Esophagus squamous epithelium (tissue), 5 donors: ENCODE measurements at regions not wholly inside any gene's neighbourhood (a gene's known extent, or its start where the extent isn't known, plus 50 kb on each side); places are given as distances from the start of the nearest gene placed in this dataset.

ENCODE experiments used
- DNase-seq: peaks from one replicate; lab custom pipeline; 2025; lab: John Stamatoyannopoulos, UW
- H3K27ac ChIP-seq, 4 donors: fragments of 200-600 bp; sonication (generic); one replicate each; pipeline ENCODE4 v1.5.1; 2016 to 2019; ENCODE audit warnings: mild to moderate bottlenecking in 1 of 4
- H3K27me3 ChIP-seq, 4 donors: fragments of 200-600 bp; sonication (generic); 1 replicate in 3 of 4; 2 replicates in 1 of 4; pipeline versions ENCODE4 v1.5.1 to v1.6.0; 2017 to 2021; ENCODE audit warnings: antibody characterized with exemption in 1 of 4
- H3K36me3 ChIP-seq, 3 donors: fragments of 200-600 bp; sonication (generic); one replicate each; pipeline ENCODE4 v1.5.1; 2016 to 2019
- H3K4me1 ChIP-seq, 3 donors: fragments of 200-600 bp; sonication (generic); one replicate each; pipeline ENCODE4 v1.5.1; 2017 to 2019
- H3K4me3 ChIP-seq, 4 donors: fragments of 200-600 bp; sonication (generic); 1 replicate in 3 of 4; 2 replicates in 1 of 4; pipeline ENCODE4 v1.5.1; 2016 to 2019; ENCODE audit warnings: mild to moderate bottlenecking in 2 of 4, moderate library complexity in 1 of 4
- H3K9me3 ChIP-seq, 3 donors: fragments of 200-600 bp; sonication (generic); one replicate each; pipeline ENCODE4 v1.5.1; 2016 to 2019
- POLR2A ChIP-seq, 4 donors: fragments of 450-650 bp; IDR thresholded peaks; one replicate each; pipeline ENCODE4 v1.6.1; 2017; ENCODE audit warnings: antibody characterized with exemption in 4 of 4, mild to moderate bottlenecking in 4 of 4, moderate library complexity in 3 of 4
- WGBS, 2 donors: methylation state at CpG; one replicate each; pipeline ENCODE4 v1.1.5; 2018; 5-methylcytosine and 5-hydroxymethylcytosine counted together
- intact Hi-C: fragments of 100-400 bp; cut with DNase I; formaldehyde crosslinking; loops from one replicate; pipeline ENCODE4 v1.15.0; 2022
- TF ChIP-seq, protein P1 (sequence below), 6 experiments: fragments of 450-650 bp in 4 of 6; fragments of 200-600 bp in 2 of 6; sonication (generic) in 2 of 6; IDR thresholded peaks; one replicate each; pipeline ENCODE4 v1.5.1; 2016 to 2019; ENCODE audit warnings: antibody characterized with exemption in 6 of 6, mild to moderate bottlenecking in 4 of 6, moderate library complexity in 4 of 6
- donor health status: DM: yes; HTN: yes; CAD: no.

DNA sequence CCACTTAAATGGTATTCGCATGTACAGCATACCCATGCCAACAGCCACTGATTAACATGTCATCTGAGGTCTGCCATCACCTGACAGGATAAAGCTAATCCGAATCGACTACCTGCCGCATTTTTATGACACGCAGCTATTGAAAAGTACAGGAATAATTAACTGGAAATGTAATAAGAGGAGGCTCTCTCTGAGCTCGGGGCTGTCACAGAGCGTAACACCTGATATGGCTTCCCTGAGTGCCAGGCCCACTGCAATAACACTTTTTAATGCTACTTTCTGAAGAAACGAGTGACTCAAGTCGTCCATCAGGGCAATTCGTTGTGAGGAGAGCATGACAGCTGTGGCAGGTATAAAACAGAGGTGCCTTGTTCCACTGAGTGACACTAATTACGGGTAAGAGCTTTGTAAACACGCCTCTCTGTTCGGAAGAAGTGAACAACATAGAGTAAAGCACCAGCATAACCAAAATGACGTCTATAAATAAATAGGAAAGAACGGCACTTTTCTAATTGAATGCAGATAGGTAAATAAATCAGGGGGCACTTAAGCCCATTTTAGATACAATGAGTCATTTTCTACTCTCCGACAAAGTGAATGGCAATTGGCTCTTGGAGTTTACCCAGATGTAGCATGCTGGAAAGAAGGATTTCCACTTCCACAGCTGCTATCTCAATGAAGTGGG is 56.5 kb upstream of the CREB5 start:
- Histone ChIP-seq H3K9me3 (no peaks in the 10 kb centered on the region), H3K36me3 (no peaks in the 10 kb centered on the region), H3K27ac (no peak overlapping the region), H3K27me3 (no peaks in the 10 kb centered on the region), H3K4me1 (peaks cover 0 to 23% (median 0%) of the 10 kb centered on the region in 3 donors), H3K4me3 (no peak overlapping the region)
- WGBS, 2 donors = 82 to 90% methylated on average over 16 of the region's 16 CpGs
- DNase-seq = no peak
- intact Hi-C loops = no loop called here
- TF ChIP-seq POLR2A (IDR thresholded peaks at IDR 0.05) = no peak
- TF ChIP-seq, protein P1, sequence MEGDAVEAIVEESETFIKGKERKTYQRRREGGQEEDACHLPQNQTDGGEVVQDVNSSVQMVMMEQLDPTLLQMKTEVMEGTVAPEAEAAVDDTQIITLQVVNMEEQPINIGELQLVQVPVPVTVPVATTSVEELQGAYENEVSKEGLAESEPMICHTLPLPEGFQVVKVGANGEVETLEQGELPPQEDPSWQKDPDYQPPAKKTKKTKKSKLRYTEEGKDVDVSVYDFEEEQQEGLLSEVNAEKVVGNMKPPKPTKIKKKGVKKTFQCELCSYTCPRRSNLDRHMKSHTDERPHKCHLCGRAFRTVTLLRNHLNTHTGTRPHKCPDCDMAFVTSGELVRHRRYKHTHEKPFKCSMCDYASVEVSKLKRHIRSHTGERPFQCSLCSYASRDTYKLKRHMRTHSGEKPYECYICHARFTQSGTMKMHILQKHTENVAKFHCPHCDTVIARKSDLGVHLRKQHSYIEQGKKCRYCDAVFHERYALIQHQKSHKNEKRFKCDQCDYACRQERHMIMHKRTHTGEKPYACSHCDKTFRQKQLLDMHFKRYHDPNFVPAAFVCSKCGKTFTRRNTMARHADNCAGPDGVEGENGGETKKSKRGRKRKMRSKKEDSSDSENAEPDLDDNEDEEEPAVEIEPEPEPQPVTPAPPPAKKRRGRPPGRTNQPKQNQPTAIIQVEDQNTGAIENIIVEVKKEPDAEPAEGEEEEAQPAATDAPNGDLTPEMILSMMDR (IDR thresholded peaks at IDR 0.05) = no peak

GRCh38 chr7:28356619-28357018 is 55.7 kb upstream of the CREB5 start:
- H3K4me3 ChIP-seq = no peak overlapping the region
- H3K36me3 ChIP-seq = no peaks in the 10 kb centered on the region
- WGBS, 2 donors = 74 to 94% methylated on average over 4 to 8 of the region's 8 CpGs
- intact Hi-C loops = no loop called here
- no peaks in the 10 kb centered on the region for H3K9me3 ChIP-seq
- no peak overlapping the region for H3K27ac ChIP-seq
- TF ChIP-seq, protein P1 (IDR thresholded peaks at IDR 0.05) = no peak
- TF ChIP-seq POLR2A (IDR thresholded peaks at IDR 0.05) = no peak
- H3K4me1 ChIP-seq = peaks cover 0 to 23% (median 0%) of the 10 kb centered on the region in 3 donors
- no peak for DNase-seq
- H3K27me3 ChIP-seq = no peaks in the 10 kb centered on the region

DNA sequence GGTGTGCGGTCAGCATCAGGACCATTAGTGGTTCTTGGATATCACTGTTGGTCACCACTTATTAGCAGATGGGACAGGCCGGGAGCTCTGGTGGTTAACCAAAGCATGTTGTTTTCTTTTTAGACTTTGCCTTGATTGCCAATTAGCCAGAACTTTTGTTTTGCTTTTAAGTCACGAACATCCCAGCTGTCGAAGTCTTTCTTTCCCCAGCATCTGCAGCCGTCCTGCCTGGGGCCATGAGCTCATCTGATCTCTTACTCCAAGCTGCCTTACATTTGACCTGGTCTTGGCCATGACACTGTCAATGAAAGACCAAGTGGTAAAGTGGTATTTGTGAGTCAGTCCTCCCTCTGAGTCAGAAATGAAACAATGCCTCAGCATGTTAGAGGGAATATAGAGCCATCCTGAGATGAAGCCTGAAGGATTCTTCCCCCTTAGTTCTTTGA is 53.9 kb upstream of the CREB5 start:
- Histone ChIP-seq H3K27ac (peak overlapping the region in 1 of 4 donors; percentile 25), H3K9me3 (no peaks in the 10 kb centered on the region), H3K27me3 (no peaks in the 10 kb centered on the region), H3K4me3 (no peak overlapping the region), H3K4me1 (peaks cover 0 to 23% (median 0%) of the 10 kb centered on the region in 3 donors), H3K36me3 (no peaks in the 10 kb centered on the region)
- DNase-seq = no peak
- TF ChIP-seq, protein P1 (IDR thresholded peaks at IDR 0.05) = no peak
- TF ChIP-seq POLR2A (IDR thresholded peaks at IDR 0.05) = no peak
- whole genome bisulfite sequencing, 2 donors = 16 to 68% methylated on average over 5 of the region's 5 CpGs
- intact Hi-C loops = no loop called here

DNA sequence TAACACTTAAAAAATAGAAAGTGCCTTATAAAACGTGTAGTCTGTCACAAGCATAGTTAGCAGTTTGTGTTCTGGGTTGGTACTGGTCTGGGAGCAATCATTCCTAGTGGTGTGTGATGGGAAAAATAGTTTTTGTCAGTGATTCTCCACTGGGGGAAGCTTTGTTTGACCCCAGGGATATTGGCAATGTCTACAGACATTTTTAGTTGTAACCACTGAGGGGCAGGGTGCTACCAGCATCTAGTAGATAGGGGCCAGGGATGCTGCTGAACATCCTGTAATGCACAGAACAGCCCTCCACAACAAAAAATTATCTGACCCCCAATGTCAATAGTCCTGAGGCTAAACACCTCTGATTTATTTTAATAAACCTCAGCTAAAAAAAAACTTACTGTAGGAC is 51.6 kb upstream of the CREB5 start:
- TF ChIP-seq, protein P1 (IDR thresholded peaks at IDR 0.05) = no peak
- TF ChIP-seq POLR2A (IDR thresholded peaks at IDR 0.05) = no peak
- H3K4me1 ChIP-seq = peaks cover 0 to 13% (median 0%) of the 10 kb centered on the region in 3 donors
- H3K27me3 ChIP-seq = no peaks in the 10 kb centered on the region
- no peak overlapping the region for H3K27ac ChIP-seq
- intact Hi-C loops = no loop called here
- DNase-seq = no peak
- no peaks in the 10 kb centered on the region for H3K9me3 ChIP-seq
- H3K4me3 ChIP-seq = no peak overlapping the region
- no peaks in the 10 kb centered on the region for H3K36me3 ChIP-seq
- 74 to 76% methylated on average over 1 of the region's 1 CpG for WGBS, 2 donors

- intact Hi-C loops = no loop called here
These were observed 50.8 kb upstream of the CREB5 start for GRCh38 chr7:28361551-28361950.

More at GRCh38 chr7:28361551-28361950, 50.8 kb upstream of the CREB5 start:
- DNase-seq = no peak
- Histone ChIP-seq H3K9me3 (no peaks in the 10 kb centered on the region), H3K27me3 (no peaks in the 10 kb centered on the region), H3K4me3 (no peak overlapping the region), H3K4me1 (peaks cover 0 to 13% (median 0%) of the 10 kb centered on the region in 3 donors), H3K27ac (no peak overlapping the region), H3K36me3 (no peaks in the 10 kb centered on the region)
- WGBS, 2 donors = 77 to 83% methylated on average over 1 of the region's 1 CpG
- TF ChIP-seq, protein P1 (IDR thresholded peaks at IDR 0.05) = no peak
- TF ChIP-seq POLR2A (IDR thresholded peaks at IDR 0.05) = no peak
